Liver (tissue), 8 donors: ENCODE measurements at regions not wholly inside any gene's neighbourhood (a gene's known extent, or its start where the extent isn't known, plus 50 kb on each side); places are given as distances from the start of the nearest gene placed in this dataset.
"Not testable (repeated sequence)": the region's sequence is repeated elsewhere in the genome, so short reads cannot be mapped to it uniquely, and the experiment has no call there.

Experiments
- DNase-seq: peaks from one replicate; pipeline ENCODE4 v3.0.0-alpha.2; 2017; ENCODE audit warnings: low spot score
- H3K27ac ChIP-seq, 2 donors: one replicate each; pipeline ENCODE4 v1.7.0; 2013; ENCODE audit warnings: inconsistent platforms in 2 of 2, low read length in 2 of 2, control low read depth in 1 of 2, low read depth in 1 of 2, mild to moderate bottlenecking in 1 of 2
- H3K27me3 ChIP-seq, 4 donors: one replicate each; pipeline versions ENCODE4 v1.6.1 to v1.7.0; 2013; ENCODE audit warnings: low read length in 3 of 4, inconsistent platforms in 1 of 4, mild to moderate bottlenecking in 1 of 4, moderate library complexity in 1 of 4; ENCODE audit not compliant: control insufficient read depth in 4 of 4, insufficient read depth in 4 of 4
- H3K36me3 ChIP-seq, 4 donors: one replicate each; pipeline versions ENCODE4 v1.6.1 to v1.7.0; 2013; ENCODE audit warnings: low read length in 3 of 4, mild to moderate bottlenecking in 3 of 4, low read depth in 1 of 4, moderate library complexity in 1 of 4; ENCODE audit not compliant: control insufficient read depth in 4 of 4, insufficient read depth in 3 of 4
- H3K4me1 ChIP-seq, 4 donors: one replicate each; pipeline versions ENCODE4 v1.6.1 to v1.7.0; 2013; ENCODE audit warnings: low read length in 3 of 4, mild to moderate bottlenecking in 3 of 4, moderate library complexity in 1 of 4; ENCODE audit not compliant: control insufficient read depth in 4 of 4, insufficient read depth in 4 of 4
- H3K4me3 ChIP-seq, 3 donors: one replicate each; pipeline versions ENCODE4 v1.6.1 to v1.7.0; 2013; ENCODE audit warnings: low read length in 3 of 3, control low read depth in 1 of 3, low read depth in 1 of 3, mild to moderate bottlenecking in 1 of 3
- H3K9ac ChIP-seq, 2 donors: one replicate each; pipeline ENCODE4 v1.7.0; 2013; ENCODE audit warnings: low read length in 2 of 2, mild to moderate bottlenecking in 2 of 2, moderate library complexity in 2 of 2, control low read depth in 1 of 2, low read depth in 1 of 2
- H3K9me3 ChIP-seq, 4 donors: one replicate each; pipeline versions ENCODE4 v1.6.1 to v1.7.0; 2013; ENCODE audit warnings: low read length in 3 of 4; ENCODE audit not compliant: control insufficient read depth in 4 of 4
- EGR1 ChIP-seq, 2 donors: IDR thresholded peaks; 2 replicates each; pipeline ENCODE4 v1.6.1; 2016 to 2018; ENCODE audit warnings: antibody characterized with exemption in 2 of 2, low read depth in 2 of 2
- FOXA1 ChIP-seq: IDR thresholded peaks from 2 replicates; pipeline ENCODE4 v1.6.1; 2016; ENCODE audit warnings: antibody characterized with exemption
- FOXA2 ChIP-seq: IDR thresholded peaks from 2 replicates; pipeline ENCODE4 v1.6.1; 2016; ENCODE audit warnings: antibody characterized with exemption
- GABPA ChIP-seq, 2 donors: IDR thresholded peaks in 1 of 2; conservative IDR thresholded peaks in 1 of 2; 2 replicates each; pipeline ENCODE4 v1.6.1; 2016; ENCODE audit warnings: antibody characterized with exemption in 2 of 2, mild to moderate bottlenecking in 1 of 2, moderate library complexity in 1 of 2
- HNF4A ChIP-seq, 2 donors: conservative IDR thresholded peaks; 2 replicates each; pipeline ENCODE4 v1.6.1; 2016; ENCODE audit warnings: antibody characterized with exemption in 2 of 2, mild to moderate bottlenecking in 2 of 2
- HNF4G ChIP-seq: IDR thresholded peaks from 2 replicates; pipeline ENCODE4 v1.6.1; 2016; ENCODE audit warnings: antibody characterized with exemption
- JUND ChIP-seq, 2 donors: IDR thresholded peaks; 2 replicates each; pipeline ENCODE4 v1.6.1; 2016; ENCODE audit warnings: antibody characterized with exemption in 2 of 2
- NR2F2 ChIP-seq: IDR thresholded peaks from 2 replicates; pipeline ENCODE4 v1.6.1; 2016; ENCODE audit warnings: antibody characterized with exemption
- RAD21 ChIP-seq, 2 donors: IDR thresholded peaks; 2 replicates each; pipeline ENCODE4 v1.6.1; 2016; ENCODE audit warnings: antibody characterized with exemption in 2 of 2, mild to moderate bottlenecking in 2 of 2
- RXRA ChIP-seq, 2 donors: IDR thresholded peaks; 2 replicates each; pipeline ENCODE4 v1.6.1; 2017 to 2018; ENCODE audit warnings: antibody characterized with exemption in 2 of 2, mild to moderate bottlenecking in 1 of 2
- SP1 ChIP-seq: IDR thresholded peaks from 2 replicates; pipeline ENCODE4 v1.6.1; 2018; ENCODE audit warnings: antibody characterized with exemption, mild to moderate bottlenecking
- TAF1 ChIP-seq: conservative IDR thresholded peaks from 2 replicates; pipeline ENCODE4 v1.6.1; 2016; ENCODE audit warnings: antibody characterized with exemption, mild to moderate bottlenecking
- YY1 ChIP-seq: IDR thresholded peaks from 2 replicates; pipeline ENCODE4 v1.6.1; 2016; ENCODE audit warnings: antibody characterized with exemption, mild to moderate bottlenecking
- WGBS: extraction: QIAGEN DNeasy Blood & Tissue Kit; methylation state at CpG from one replicate; pipeline ENCODE4 v1.1.7; 2013; 5-methylcytosine and 5-hydroxymethylcytosine counted together
- TF ChIP-seq, protein P1 (sequence below): IDR thresholded peaks from 2 replicates; pipeline ENCODE4 v1.6.1; 2016; ENCODE audit warnings: antibody characterized with exemption
- TF ChIP-seq, protein P2 (sequence below): fragments of 150-350 bp; IDR thresholded peaks from 2 replicates; pipeline ENCODE4 v1.5.1; 2017; ENCODE audit warnings: improper control_type of control experiment, low read depth, low read length; ENCODE audit not compliant: missing input control
- TF ChIP-seq, protein P3 (sequence below): IDR thresholded peaks from 2 replicates; pipeline ENCODE4 v1.6.1; 2016; ENCODE audit warnings: antibody characterized with exemption
- TF ChIP-seq, protein P4 (sequence below): IDR thresholded peaks from 2 replicates; pipeline ENCODE4 v1.6.1; 2016; ENCODE audit warnings: antibody characterized with exemption, mild to moderate bottlenecking
- TF ChIP-seq, protein P5 (sequence below): IDR thresholded peaks from 2 replicates; pipeline ENCODE4 v1.6.1; 2016; ENCODE audit warnings: antibody characterized with exemption
- donor health status: healthy.
- donor health status: healthy.
- donor health status: healthy.
- donor health status: healthy.
- donor health status: healthy.

DNA sequence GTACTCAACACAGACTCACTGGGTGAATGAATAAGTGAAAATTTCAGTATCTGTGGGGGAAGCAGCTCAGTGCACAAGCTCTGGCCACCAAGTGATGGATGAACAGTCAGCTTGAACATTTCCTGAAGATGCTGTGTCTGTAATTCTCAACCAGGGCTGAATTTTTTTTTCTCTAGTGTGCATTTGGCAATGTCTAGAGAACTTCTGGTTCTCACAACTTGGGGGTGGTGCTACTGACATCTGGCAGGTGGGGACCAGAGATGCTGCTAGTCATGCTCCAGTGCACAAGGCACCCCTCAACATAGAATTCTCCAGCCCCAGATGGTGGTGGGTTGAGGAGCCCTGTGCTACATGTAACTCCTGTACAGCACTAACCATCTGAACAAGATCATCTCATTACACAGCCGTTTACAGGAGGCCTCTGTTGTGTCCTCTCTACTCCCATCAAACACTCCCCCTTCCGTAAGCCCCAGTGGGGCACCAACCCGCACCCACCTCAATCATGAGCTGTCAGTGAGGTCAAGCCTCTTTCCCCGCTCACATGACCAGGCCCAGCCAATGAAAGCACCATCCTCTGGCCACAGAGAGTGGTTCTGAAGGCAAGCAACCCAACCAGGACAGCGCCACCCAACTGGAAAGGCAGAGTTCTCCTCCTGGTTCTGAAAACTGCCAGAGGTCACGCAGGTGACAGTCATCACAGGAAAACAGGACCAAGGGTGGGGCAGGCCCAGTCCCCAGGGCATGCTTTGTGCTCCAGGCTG is 103.9 kb upstream of the PMEPA1 start:
- Histone ChIP-seq H3K4me1 (no peaks in the 10 kb centered on the region), H3K27me3 (no peaks in the 10 kb centered on the region), H3K9ac (no peak overlapping the region), H3K9me3 (no peaks in the 10 kb centered on the region), H3K4me3 (no peak overlapping the region), H3K36me3 (no peaks in the 10 kb centered on the region), H3K27ac (no peak overlapping the region)
- DNase-seq, result no peak
- no peak for TF ChIP-seq JUND (IDR thresholded peaks at IDR 0.05)
- TF ChIP-seq, protein P1, sequence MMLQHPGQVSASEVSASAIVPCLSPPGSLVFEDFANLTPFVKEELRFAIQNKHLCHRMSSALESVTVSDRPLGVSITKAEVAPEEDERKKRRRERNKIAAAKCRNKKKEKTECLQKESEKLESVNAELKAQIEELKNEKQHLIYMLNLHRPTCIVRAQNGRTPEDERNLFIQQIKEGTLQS, result no peak
- 82% methylated on average over 6 of the region's 6 CpGs for WGBS

DNA sequence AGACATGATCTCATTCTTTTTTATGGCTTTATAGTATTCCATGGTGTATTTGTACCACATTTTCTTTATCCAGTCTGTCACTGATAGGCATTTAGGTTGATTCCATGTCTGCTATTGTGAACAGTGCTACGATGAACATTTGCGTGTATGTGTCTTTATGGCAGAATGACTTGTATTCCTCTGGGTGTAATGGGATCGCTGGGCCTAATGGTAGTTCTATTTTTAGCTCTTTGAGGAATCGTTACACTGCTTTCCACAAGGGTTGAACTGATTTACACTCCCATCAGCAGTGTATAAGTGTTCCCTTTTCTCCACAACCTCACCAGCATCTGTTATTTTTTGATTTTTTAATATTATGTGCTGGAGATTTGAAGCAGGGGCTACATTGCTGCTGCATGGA is 102.8 kb upstream of the PMEPA1 start:
- H3K4me3 ChIP-seq, H3K4me1 ChIP-seq, H3K9ac ChIP-seq, H3K9me3 ChIP-seq, DNase-seq, H3K36me3 ChIP-seq, H3K27me3 ChIP-seq, H3K27ac ChIP-seq: not testable (repeated sequence)
- 79% methylated on average over 4 of the region's 4 CpGs for WGBS

DNA sequence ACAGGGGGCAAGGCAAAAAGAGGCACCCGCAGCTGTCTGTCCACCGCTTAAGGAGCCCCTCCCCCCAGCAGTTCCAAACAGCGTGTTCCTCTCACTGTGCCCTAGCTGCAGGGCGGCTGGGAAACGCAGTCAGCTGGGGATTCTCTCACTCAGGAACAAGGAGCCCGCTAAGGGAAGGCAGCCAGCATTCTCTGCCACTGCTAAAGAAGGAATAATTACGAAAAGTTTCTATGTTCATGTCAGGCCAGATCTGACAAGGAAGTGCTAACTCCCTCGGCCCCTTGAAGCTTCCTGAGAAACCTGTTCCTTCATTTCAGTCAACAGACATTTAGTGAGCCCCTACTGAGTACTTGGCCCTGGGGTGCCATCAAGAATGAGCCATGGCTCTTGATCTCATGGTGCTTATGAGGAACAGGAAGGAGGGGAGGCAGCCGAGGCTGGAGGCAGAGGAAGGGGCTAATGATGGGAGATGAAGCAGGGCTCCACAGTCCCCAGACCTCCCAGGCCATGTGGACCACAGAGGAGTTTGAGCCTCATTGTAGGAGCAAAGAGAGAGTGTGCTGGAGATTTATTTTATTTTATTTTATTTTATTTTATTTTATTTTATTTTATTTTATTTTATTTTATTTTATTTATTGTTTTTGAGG is 101.7 kb upstream of the PMEPA1 start:
- Histone ChIP-seq H3K9me3 (no peaks in the 10 kb centered on the region), H3K4me1 (no peaks in the 10 kb centered on the region), H3K4me3 (no peak overlapping the region), H3K36me3 (no peaks in the 10 kb centered on the region), H3K27me3 (no peaks in the 10 kb centered on the region), H3K27ac (no peak overlapping the region), H3K9ac (no peak overlapping the region)
- WGBS, result 40% methylated on average over 9 of the region's 9 CpGs
- TF ChIP-seq, protein P1, result no peak
- TF ChIP-seq TAF1, result no peak
- TF ChIP-seq YY1, result no peak
- no peak for TF ChIP-seq GABPA (IDR thresholded peaks at IDR 0.05 in 1 of 2, conservative IDR thresholded peaks at IDR 0.05 in 1 of 2)
- TF ChIP-seq HNF4A (conservative IDR thresholded peaks at IDR 0.05), result no peak
- TF ChIP-seq RAD21 (IDR thresholded peaks at IDR 0.05), result no peak
- TF ChIP-seq HNF4G, result no peak
- TF ChIP-seq, protein P2, sequence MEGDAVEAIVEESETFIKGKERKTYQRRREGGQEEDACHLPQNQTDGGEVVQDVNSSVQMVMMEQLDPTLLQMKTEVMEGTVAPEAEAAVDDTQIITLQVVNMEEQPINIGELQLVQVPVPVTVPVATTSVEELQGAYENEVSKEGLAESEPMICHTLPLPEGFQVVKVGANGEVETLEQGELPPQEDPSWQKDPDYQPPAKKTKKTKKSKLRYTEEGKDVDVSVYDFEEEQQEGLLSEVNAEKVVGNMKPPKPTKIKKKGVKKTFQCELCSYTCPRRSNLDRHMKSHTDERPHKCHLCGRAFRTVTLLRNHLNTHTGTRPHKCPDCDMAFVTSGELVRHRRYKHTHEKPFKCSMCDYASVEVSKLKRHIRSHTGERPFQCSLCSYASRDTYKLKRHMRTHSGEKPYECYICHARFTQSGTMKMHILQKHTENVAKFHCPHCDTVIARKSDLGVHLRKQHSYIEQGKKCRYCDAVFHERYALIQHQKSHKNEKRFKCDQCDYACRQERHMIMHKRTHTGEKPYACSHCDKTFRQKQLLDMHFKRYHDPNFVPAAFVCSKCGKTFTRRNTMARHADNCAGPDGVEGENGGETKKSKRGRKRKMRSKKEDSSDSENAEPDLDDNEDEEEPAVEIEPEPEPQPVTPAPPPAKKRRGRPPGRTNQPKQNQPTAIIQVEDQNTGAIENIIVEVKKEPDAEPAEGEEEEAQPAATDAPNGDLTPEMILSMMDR, result no peak
- TF ChIP-seq, protein P3, sequence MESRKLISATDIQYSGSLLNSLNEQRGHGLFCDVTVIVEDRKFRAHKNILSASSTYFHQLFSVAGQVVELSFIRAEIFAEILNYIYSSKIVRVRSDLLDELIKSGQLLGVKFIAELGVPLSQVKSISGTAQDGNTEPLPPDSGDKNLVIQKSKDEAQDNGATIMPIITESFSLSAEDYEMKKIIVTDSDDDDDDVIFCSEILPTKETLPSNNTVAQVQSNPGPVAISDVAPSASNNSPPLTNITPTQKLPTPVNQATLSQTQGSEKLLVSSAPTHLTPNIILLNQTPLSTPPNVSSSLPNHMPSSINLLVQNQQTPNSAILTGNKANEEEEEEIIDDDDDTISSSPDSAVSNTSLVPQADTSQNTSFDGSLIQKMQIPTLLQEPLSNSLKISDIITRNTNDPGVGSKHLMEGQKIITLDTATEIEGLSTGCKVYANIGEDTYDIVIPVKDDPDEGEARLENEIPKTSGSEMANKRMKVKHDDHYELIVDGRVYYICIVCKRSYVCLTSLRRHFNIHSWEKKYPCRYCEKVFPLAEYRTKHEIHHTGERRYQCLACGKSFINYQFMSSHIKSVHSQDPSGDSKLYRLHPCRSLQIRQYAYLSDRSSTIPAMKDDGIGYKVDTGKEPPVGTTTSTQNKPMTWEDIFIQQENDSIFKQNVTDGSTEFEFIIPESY, result no peak
- no peak for TF ChIP-seq RXRA (IDR thresholded peaks at IDR 0.05)
- TF ChIP-seq, protein P4, sequence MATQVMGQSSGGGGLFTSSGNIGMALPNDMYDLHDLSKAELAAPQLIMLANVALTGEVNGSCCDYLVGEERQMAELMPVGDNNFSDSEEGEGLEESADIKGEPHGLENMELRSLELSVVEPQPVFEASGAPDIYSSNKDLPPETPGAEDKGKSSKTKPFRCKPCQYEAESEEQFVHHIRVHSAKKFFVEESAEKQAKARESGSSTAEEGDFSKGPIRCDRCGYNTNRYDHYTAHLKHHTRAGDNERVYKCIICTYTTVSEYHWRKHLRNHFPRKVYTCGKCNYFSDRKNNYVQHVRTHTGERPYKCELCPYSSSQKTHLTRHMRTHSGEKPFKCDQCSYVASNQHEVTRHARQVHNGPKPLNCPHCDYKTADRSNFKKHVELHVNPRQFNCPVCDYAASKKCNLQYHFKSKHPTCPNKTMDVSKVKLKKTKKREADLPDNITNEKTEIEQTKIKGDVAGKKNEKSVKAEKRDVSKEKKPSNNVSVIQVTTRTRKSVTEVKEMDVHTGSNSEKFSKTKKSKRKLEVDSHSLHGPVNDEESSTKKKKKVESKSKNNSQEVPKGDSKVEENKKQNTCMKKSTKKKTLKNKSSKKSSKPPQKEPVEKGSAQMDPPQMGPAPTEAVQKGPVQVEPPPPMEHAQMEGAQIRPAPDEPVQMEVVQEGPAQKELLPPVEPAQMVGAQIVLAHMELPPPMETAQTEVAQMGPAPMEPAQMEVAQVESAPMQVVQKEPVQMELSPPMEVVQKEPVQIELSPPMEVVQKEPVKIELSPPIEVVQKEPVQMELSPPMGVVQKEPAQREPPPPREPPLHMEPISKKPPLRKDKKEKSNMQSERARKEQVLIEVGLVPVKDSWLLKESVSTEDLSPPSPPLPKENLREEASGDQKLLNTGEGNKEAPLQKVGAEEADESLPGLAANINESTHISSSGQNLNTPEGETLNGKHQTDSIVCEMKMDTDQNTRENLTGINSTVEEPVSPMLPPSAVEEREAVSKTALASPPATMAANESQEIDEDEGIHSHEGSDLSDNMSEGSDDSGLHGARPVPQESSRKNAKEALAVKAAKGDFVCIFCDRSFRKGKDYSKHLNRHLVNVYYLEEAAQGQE, result no peak
- TF ChIP-seq NR2F2, result no peak
- no peak for TF ChIP-seq FOXA2
- no peak for TF ChIP-seq JUND (IDR thresholded peaks at IDR 0.05)
- no peak for TF ChIP-seq FOXA1
- TF ChIP-seq SP1, result no peak
- TF ChIP-seq, protein P5, sequence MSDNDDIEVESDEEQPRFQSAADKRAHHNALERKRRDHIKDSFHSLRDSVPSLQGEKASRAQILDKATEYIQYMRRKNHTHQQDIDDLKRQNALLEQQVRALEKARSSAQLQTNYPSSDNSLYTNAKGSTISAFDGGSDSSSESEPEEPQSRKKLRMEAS, result no peak
- TF ChIP-seq EGR1 (IDR thresholded peaks at IDR 0.05; ENCODE audit: low read depth in 2 of 2), result no peak
- DNase-seq, result no peak
